Upper lobe of right lung (tissue), 1 donor: ENCODE measurements at regions not wholly inside any gene's neighbourhood (a gene's known extent, or its start where the extent isn't known, plus 50 kb on each side); places are given as distances from the start of the nearest gene placed in this dataset.
"Not testable (repeated sequence)": the region's sequence is repeated elsewhere in the genome, so short reads cannot be mapped to it uniquely, and the experiment has no call there.

Source experiments
- ATAC-seq: fragments of 200-7000 bp; cut with Tn5 transposase; one replicate; pipeline ENCODE4 v1.9.1; 2020; ENCODE audit warnings: mild to moderate bottlenecking, moderate library complexity
- DNase-seq: peaks from one replicate; pipeline ENCODE4 v3.0.0-alpha.2; 2020
- H3K27ac ChIP-seq: fragments of 200-600 bp; one replicate; pipeline ENCODE4 v1.8.0; 2022
- H3K27me3 ChIP-seq: fragments of 200-600 bp; one replicate; pipeline ENCODE4 v1.8.0; 2022; ENCODE audit warnings: mild to moderate bottlenecking
- H3K36me3 ChIP-seq: fragments of 200-600 bp; one replicate; pipeline ENCODE4 v1.8.0; 2022
- H3K4me1 ChIP-seq: fragments of 200-600 bp; one replicate; pipeline ENCODE4 v1.8.0; 2022
- H3K4me3 ChIP-seq: fragments of 200-600 bp; one replicate; pipeline ENCODE4 v1.8.0; 2022; ENCODE audit warnings: mild to moderate bottlenecking
- H3K9me3 ChIP-seq: fragments of 200-600 bp; one replicate; pipeline ENCODE4 v1.8.0; 2022
- CTCF ChIP-seq: fragments of 200-600 bp; IDR thresholded peaks from one replicate; pipeline ENCODE4 v1.8.0; 2022; ENCODE audit warnings: antibody characterized with exemption
- intact Hi-C: fragments of 100-400 bp; cut with DNase I; formaldehyde crosslinking; loops from one replicate; pipeline ENCODE4 v1.11.0; 2022
- donor health status: DM: no; HTN: yes; CAD: no; lungs with severe emphysema.

GRCh38 chr2:184449760-184450159, 148.6 kb upstream of the ZNF804A start:
- no peak for TF ChIP-seq CTCF
- DNase-seq (no peak), ATAC-seq (no peak)
- Histone ChIP-seq H3K4me3 (no peak overlapping the region), H3K9me3 (no peaks in the 10 kb centered on the region), H3K27ac (no peak overlapping the region), H3K4me1 (no peaks in the 10 kb centered on the region), H3K36me3 (no peaks in the 10 kb centered on the region), H3K27me3 (no peaks in the 10 kb centered on the region)
- intact Hi-C loops: no loop called here

GRCh38 chr2:184452907-184453306, 145.4 kb upstream of the ZNF804A start:
- H3K4me3 ChIP-seq: no peak overlapping the region
- no peak for TF ChIP-seq CTCF
- H3K27ac ChIP-seq: no peak overlapping the region
- no peaks in the 10 kb centered on the region for H3K36me3 ChIP-seq
- DNase-seq (no peak), ATAC-seq (no peak)
- no peaks in the 10 kb centered on the region for H3K4me1 ChIP-seq
- H3K27me3 ChIP-seq: no peaks in the 10 kb centered on the region
- H3K9me3 ChIP-seq: no peaks in the 10 kb centered on the region
- intact Hi-C loops: no loop called here

- ATAC-seq: no peak
- Histone ChIP-seq H3K4me3 (no peak overlapping the region), H3K36me3 (no peaks in the 10 kb centered on the region), H3K27ac (no peak overlapping the region), H3K4me1 (no peaks in the 10 kb centered on the region), H3K27me3 (no peaks in the 10 kb centered on the region), H3K9me3 (no peaks in the 10 kb centered on the region)
- intact Hi-C loops: no loop called here
- TF ChIP-seq CTCF: no peak
- no peak for DNase-seq
These were observed 142.7 kb upstream of the ZNF804A start for GRCh38 chr2:184455624-184456023.

GRCh38 chr2:184456693-184457092, 141.6 kb upstream of the ZNF804A start:
- H3K27me3 ChIP-seq, intact Hi-C loops, ATAC-seq, H3K4me1 ChIP-seq, H3K9me3 ChIP-seq, H3K4me3 ChIP-seq, H3K27ac ChIP-seq, DNase-seq, H3K36me3 ChIP-seq: not testable (repeated sequence)

GRCh38 chr2:184463102-184463865, 135.0 kb upstream of the ZNF804A start:
- no peak for TF ChIP-seq CTCF
- intact Hi-C loops: no loop called here
- H3K36me3 ChIP-seq: no peaks in the 10 kb centered on the region
- no peak overlapping the region for H3K4me3 ChIP-seq
- no peak overlapping the region for H3K27ac ChIP-seq
- H3K27me3 ChIP-seq: no peaks in the 10 kb centered on the region
- ATAC-seq (no peak), DNase-seq (no peak)
- no peaks in the 10 kb centered on the region for H3K9me3 ChIP-seq
- no peaks in the 10 kb centered on the region for H3K4me1 ChIP-seq

GRCh38 chr2:184463866-184464248, 134.5 kb upstream of the ZNF804A start:
- ATAC-seq (no peak), DNase-seq (no peak)
- Histone ChIP-seq H3K4me3 (no peak overlapping the region), H3K4me1 (no peaks in the 10 kb centered on the region), H3K27me3 (no peaks in the 10 kb centered on the region), H3K27ac (no peak overlapping the region), H3K36me3 (no peaks in the 10 kb centered on the region), H3K9me3 (no peaks in the 10 kb centered on the region)
- intact Hi-C loops: no loop called here
- TF ChIP-seq CTCF: no peak
